ENCODE measurements at regions not wholly inside any gene's neighbourhood (a gene's known extent, or its start where the extent isn't known, plus 50 kb on each side); places are given as distances from the start of the nearest gene placed in this dataset.

- TF ChIP-seq, protein P1, sequence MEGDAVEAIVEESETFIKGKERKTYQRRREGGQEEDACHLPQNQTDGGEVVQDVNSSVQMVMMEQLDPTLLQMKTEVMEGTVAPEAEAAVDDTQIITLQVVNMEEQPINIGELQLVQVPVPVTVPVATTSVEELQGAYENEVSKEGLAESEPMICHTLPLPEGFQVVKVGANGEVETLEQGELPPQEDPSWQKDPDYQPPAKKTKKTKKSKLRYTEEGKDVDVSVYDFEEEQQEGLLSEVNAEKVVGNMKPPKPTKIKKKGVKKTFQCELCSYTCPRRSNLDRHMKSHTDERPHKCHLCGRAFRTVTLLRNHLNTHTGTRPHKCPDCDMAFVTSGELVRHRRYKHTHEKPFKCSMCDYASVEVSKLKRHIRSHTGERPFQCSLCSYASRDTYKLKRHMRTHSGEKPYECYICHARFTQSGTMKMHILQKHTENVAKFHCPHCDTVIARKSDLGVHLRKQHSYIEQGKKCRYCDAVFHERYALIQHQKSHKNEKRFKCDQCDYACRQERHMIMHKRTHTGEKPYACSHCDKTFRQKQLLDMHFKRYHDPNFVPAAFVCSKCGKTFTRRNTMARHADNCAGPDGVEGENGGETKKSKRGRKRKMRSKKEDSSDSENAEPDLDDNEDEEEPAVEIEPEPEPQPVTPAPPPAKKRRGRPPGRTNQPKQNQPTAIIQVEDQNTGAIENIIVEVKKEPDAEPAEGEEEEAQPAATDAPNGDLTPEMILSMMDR (IDR thresholded peaks at IDR 0.05): no peak
- TF ChIP-seq POLR2A (IDR thresholded peaks at IDR 0.05) (no peak), EP300 (IDR thresholded peaks at IDR 0.05) (no peak), POLR2AphosphoS5 (IDR thresholded peaks at IDR 0.05) (no peak)
Observed at GRCh38 chr22:34579519-34579918, 486.4 kb upstream of the ISX start.
